Osteoblast (primary cell): ENCODE measurements at regions not wholly inside any gene's neighbourhood (a gene's known extent, or its start where the extent isn't known, plus 50 kb on each side); places are given as distances from the start of the nearest gene placed in this dataset.

Experiments used
- DNase-seq: peaks from one replicate; pipeline ENCODE4 v3.0.0; 2011; ENCODE audit warnings: low spot score, mixed read lengths; ENCODE audit not compliant: insufficient read length; ENCODE audit errors: missing footprints
- H2AFZ ChIP-seq: 2 replicates; pipeline ENCODE4 v1.6.0; 2011; ENCODE audit warnings: mild to moderate bottlenecking, low read length
- H3K27ac ChIP-seq: 2 replicates; pipeline ENCODE4 v1.5.1; 2011; ENCODE audit warnings: mild to moderate bottlenecking, low read depth, low read length, moderate library complexity
- H3K27me3 ChIP-seq: 2 replicates; pipeline ENCODE4 v1.6.0; 2012; ENCODE audit warnings: mild to moderate bottlenecking, control low read depth, inconsistent platforms, low read length, moderate library complexity; ENCODE audit not compliant: insufficient read depth
- H3K36me3 ChIP-seq: 2 replicates; pipeline ENCODE4 v1.5.1; 2011; ENCODE audit warnings: mild to moderate bottlenecking, low read length, control low read depth, moderate library complexity; ENCODE audit not compliant: insufficient read depth
- H3K4me1 ChIP-seq: 2 replicates; pipeline ENCODE4 v1.5.1; 2011; ENCODE audit warnings: mild to moderate bottlenecking, low read length, control low read depth, moderate library complexity; ENCODE audit not compliant: insufficient read depth
- H3K4me2 ChIP-seq: 2 replicates; pipeline ENCODE4 v1.6.0; 2011; ENCODE audit warnings: mild to moderate bottlenecking, low read length; ENCODE audit not compliant: insufficient read depth
- H3K4me3 ChIP-seq: fragments of 200-600 bp; sonication (generic); 3 replicates; pipeline ENCODE4 v1.5.1; 2012; ENCODE audit warnings: mild to moderate bottlenecking, low read length, inconsistent platforms; ENCODE audit not compliant: insufficient read depth
- H3K79me2 ChIP-seq: 2 replicates; pipeline ENCODE4 v1.6.0; 2012; ENCODE audit warnings: mild to moderate bottlenecking, low read length, control low read depth, inconsistent platforms; ENCODE audit not compliant: insufficient read depth
- H3K9me3 ChIP-seq: 2 replicates; pipeline ENCODE4 v1.5.1; 2011; ENCODE audit warnings: low read depth, low read length, control low read depth
- H4K20me1 ChIP-seq: 2 replicates; pipeline ENCODE4 v1.6.0; 2012; ENCODE audit warnings: mild to moderate bottlenecking, low read length, control low read depth; ENCODE audit not compliant: insufficient read depth
- CTCF ChIP-seq: IDR thresholded peaks from 2 replicates; pipeline ENCODE4 v1.5.1; 2011; ENCODE audit warnings: mild to moderate bottlenecking, low read depth, low read length, moderate library complexity; ENCODE audit errors: extremely low read depth

- no peak overlapping the region for H3K27ac ChIP-seq
- no peak overlapping the region for H2AFZ ChIP-seq
- no peaks in the 10 kb centered on the region for H3K9me3 ChIP-seq
- no peak for DNase-seq
- no peak overlapping the region for H3K4me3 ChIP-seq
- H3K79me2 ChIP-seq = no peaks in the 10 kb centered on the region
- H4K20me1 ChIP-seq = no peaks in the 10 kb centered on the region
- no peaks in the 10 kb centered on the region for H3K36me3 ChIP-seq
- TF ChIP-seq CTCF = no peak
- H3K4me1 ChIP-seq = no peaks in the 10 kb centered on the region
- H3K4me2 ChIP-seq = no peak overlapping the region
- peaks cover 96% of the 10 kb centered on the region for H3K27me3 ChIP-seq
Measured at GRCh38 chr15:96417760-96418130, 87.2 kb downstream of the NR2F2 start.

DNA sequence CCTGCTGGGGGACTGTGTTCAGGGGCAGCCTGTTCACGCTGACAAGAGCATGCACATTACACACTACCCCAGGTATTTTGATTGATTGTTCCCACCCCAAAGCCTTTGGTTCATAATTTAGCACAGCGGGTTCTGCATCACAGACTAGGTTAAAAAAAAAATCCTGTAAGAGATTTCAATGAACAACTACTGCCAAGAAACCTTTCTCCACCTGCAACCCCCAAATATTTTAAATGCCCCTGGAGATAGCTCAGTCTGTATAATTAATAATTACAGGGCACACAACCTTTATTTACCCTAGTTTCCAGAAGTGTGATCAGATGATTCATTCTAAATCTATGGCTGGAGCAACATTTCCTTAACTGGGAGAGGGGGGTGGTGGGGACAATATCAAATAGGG, 87.6 kb downstream of the NR2F2 start:
- H4K20me1 ChIP-seq = no peaks in the 10 kb centered on the region
- TF ChIP-seq CTCF = no peak
- H3K4me3 ChIP-seq = no peak overlapping the region
- H3K9me3 ChIP-seq = no peaks in the 10 kb centered on the region
- H3K79me2 ChIP-seq = no peaks in the 10 kb centered on the region
- H3K4me1 ChIP-seq = no peaks in the 10 kb centered on the region
- H3K27ac ChIP-seq = no peak overlapping the region
- H3K36me3 ChIP-seq = no peaks in the 10 kb centered on the region
- no peak overlapping the region for H2AFZ ChIP-seq
- no peak overlapping the region for H3K4me2 ChIP-seq
- peaks cover 92% of the 10 kb centered on the region for H3K27me3 ChIP-seq
- DNase-seq = no peak

DNA sequence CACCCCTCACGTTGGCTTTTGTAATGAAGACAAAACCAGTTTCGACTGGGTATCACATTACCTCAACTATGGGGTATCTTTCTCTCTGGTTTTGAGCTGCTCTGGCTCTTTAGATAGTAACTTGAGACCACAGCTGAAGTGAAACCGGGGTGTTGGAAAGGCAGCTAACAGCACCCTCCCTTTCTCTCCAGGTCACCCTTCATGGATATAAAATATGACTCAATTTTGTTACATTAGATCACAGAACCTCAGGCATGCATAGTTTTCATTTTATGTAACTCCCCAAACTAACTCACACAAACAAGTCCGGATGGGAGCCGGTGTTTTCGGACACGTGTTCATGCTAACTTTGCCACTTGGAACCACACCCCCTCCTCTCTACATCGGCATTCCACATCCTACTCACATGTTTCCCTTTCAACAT, 90.7 kb downstream of the NR2F2 start:
- H3K27me3 ChIP-seq = peaks cover 72% of the 10 kb centered on the region
- TF ChIP-seq CTCF = no peak
- H3K4me2 ChIP-seq = peak overlapping the region; percentile 10
- H3K27ac ChIP-seq = no peak overlapping the region
- no peaks in the 10 kb centered on the region for H3K9me3 ChIP-seq
- no peak overlapping the region for H2AFZ ChIP-seq
- no peaks in the 10 kb centered on the region for H3K4me1 ChIP-seq
- no peaks in the 10 kb centered on the region for H3K36me3 ChIP-seq
- H3K79me2 ChIP-seq = no peaks in the 10 kb centered on the region
- no peak overlapping the region for H3K4me3 ChIP-seq
- no peaks in the 10 kb centered on the region for H4K20me1 ChIP-seq
- DNase-seq = no peak

DNA sequence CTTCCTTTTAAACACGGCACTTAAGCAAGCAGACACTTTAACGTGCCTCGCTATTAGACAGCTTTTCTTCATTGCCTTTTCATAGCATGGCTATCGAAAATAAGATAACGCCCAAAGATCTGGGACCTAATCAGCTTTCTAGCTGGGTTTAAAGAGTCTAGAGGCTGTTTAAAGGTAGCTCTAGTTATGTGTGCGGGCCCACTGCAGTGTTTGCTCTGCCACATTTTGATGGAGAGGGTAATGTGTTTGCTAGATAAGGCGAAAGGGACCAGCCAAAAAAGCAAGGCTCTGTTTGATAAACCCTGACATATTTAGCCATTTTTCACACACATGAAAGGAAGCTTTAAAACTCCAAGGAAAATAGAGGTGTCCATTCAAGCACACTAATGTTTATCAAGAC, 91.6 kb downstream of the NR2F2 start:
- H3K4me2 ChIP-seq = no peak overlapping the region
- no peak for TF ChIP-seq CTCF
- H3K4me1 ChIP-seq = no peaks in the 10 kb centered on the region
- no peaks in the 10 kb centered on the region for H3K9me3 ChIP-seq
- H2AFZ ChIP-seq = no peak overlapping the region
- H4K20me1 ChIP-seq = no peaks in the 10 kb centered on the region
- no peak overlapping the region for H3K27ac ChIP-seq
- H3K79me2 ChIP-seq = no peaks in the 10 kb centered on the region
- H3K27me3 ChIP-seq = peaks cover 62% of the 10 kb centered on the region
- no peaks in the 10 kb centered on the region for H3K36me3 ChIP-seq
- H3K4me3 ChIP-seq = no peak overlapping the region
- no peak for DNase-seq
